H1 (cell line): ENCODE measurements at regions not wholly inside any gene's neighbourhood (a gene's known extent, or its start where the extent isn't known, plus 50 kb on each side); places are given as distances from the start of the nearest gene placed in this dataset.

Source experiments
- CTCF ChIA-PET: fragments of 300-600 bp; sonication (Branson Sonifier 250); formaldehyde crosslinking; loops from one replicate; lab custom pipeline; 2021; ENCODE audit not compliant: partially characterized antibody; lab: Charles Lee
- POLR2A ChIA-PET: fragments of 300-600 bp; sonication (Branson Sonifier 250); formaldehyde crosslinking; loops from one replicate; lab custom pipeline; 2021; ENCODE audit warnings: inconsistent platforms; ENCODE audit not compliant: partially characterized antibody; lab: Charles Lee
- DNase-seq, 2 experiments: peaks; one replicate each; pipeline versions ENCODE4 v3.0.0 to v3.0.0-alpha.2; 2010 to 2022; ENCODE audit warnings: low spot score in 2 of 2, low read depth in 1 of 2, mixed read lengths in 1 of 2
- FAIRE-seq: peaks from 2 replicates; lab custom pipeline; 2011; peaks lifted over from hg19 to GRCh38; lab: Jason Lieb, UNC
- H2AFZ ChIP-seq: 2 replicates; pipeline ENCODE4 v1.8.1; 2012; ENCODE audit warnings: low read length, inconsistent platforms
- H2AK5ac ChIP-seq: 2 replicates; pipeline ENCODE4 v1.6.1; 2013; ENCODE audit warnings: low read depth, low read length
- H2BK120ac ChIP-seq: replicated peaks from 2 replicates; pipeline ENCODE3; 2013; ENCODE audit warnings: low read depth, low read length, inconsistent platforms
- H2BK12ac ChIP-seq: 2 replicates; pipeline ENCODE4 v1.6.1; 2013; ENCODE audit warnings: low read depth, low read length
- H2BK15ac ChIP-seq: 2 replicates; pipeline ENCODE4 v1.6.1; 2013; ENCODE audit warnings: low read length
- H2BK20ac ChIP-seq: 2 replicates; pipeline ENCODE4 v1.6.1; 2013; ENCODE audit warnings: low read length
- H2BK5ac ChIP-seq: 2 replicates; pipeline ENCODE4 v1.6.1; 2013; ENCODE audit warnings: low read depth, low read length
- H3K14ac ChIP-seq: 2 replicates; pipeline ENCODE4 v1.6.1; 2013; ENCODE audit warnings: inconsistent platforms; ENCODE audit not compliant: insufficient read length
- H3K18ac ChIP-seq: 2 replicates; pipeline ENCODE4 v1.6.1; 2013; ENCODE audit warnings: low read length; ENCODE audit errors: extremely low read depth
- H3K23ac ChIP-seq: 2 replicates; pipeline ENCODE4 v1.6.1; 2013; ENCODE audit warnings: inconsistent platforms; ENCODE audit not compliant: insufficient read length
- H3K23me2 ChIP-seq: 2 replicates; pipeline ENCODE4 v1.6.1; 2013; ENCODE audit warnings: low read depth, low read length
- H3K27ac ChIP-seq: 2 replicates; pipeline ENCODE4 v1.6.1; 2011; ENCODE audit warnings: low read depth, low read length, inconsistent platforms
- H3K27me3 ChIP-seq, 4 experiments: replicated peaks in 1 of 4; 1 replicate in 1 of 4; 2 replicates in 3 of 4; pipeline versions ENCODE4 v1.6.1 to v1.8.1; 2011 to 2013; ENCODE audit warnings: low read length in 3 of 4, mild to moderate bottlenecking in 3 of 4, inconsistent platforms in 2 of 4, mixed read lengths in 2 of 4, moderate library complexity in 1 of 4; ENCODE audit not compliant: control insufficient read depth in 3 of 4, insufficient read depth in 3 of 4; ENCODE audit errors: extremely low read depth in 1 of 4
- H3K36me3 ChIP-seq, 4 experiments: 2 replicates each; pipeline versions ENCODE4 v1.6.1 to v1.8.1; 2011 to 2013; ENCODE audit warnings: mild to moderate bottlenecking in 4 of 4, low read length in 3 of 4, moderate library complexity in 2 of 4, control low read depth in 1 of 4, inconsistent platforms in 1 of 4; ENCODE audit not compliant: insufficient read depth in 4 of 4, control insufficient read depth in 2 of 4
- H3K4ac ChIP-seq: replicated peaks from 2 replicates; pipeline ENCODE3; 2013; ENCODE audit warnings: low read length, low read depth, mixed read lengths, inconsistent platforms; ENCODE audit not compliant: insufficient read length
- H3K4me1 ChIP-seq, 4 experiments: replicated peaks in 1 of 4; 1 replicate in 1 of 4; 2 replicates in 3 of 4; pipeline versions ENCODE4 v1.6.1 to v1.8.1; 2011 to 2013; ENCODE audit warnings: low read length in 3 of 4, inconsistent platforms in 2 of 4, mixed read lengths in 1 of 4; ENCODE audit not compliant: insufficient read depth in 4 of 4, control insufficient read depth in 3 of 4
- H3K4me2 ChIP-seq, 2 experiments: 2 replicates each; pipeline versions ENCODE4 v1.6.1 to v1.8.1; 2011 to 2013; ENCODE audit warnings: low read depth in 2 of 2, low read length in 2 of 2, control low read depth in 1 of 2, inconsistent platforms in 1 of 2, mild to moderate bottlenecking in 1 of 2; ENCODE audit not compliant: insufficient read depth in 1 of 2
- H3K4me3 ChIP-seq, 4 experiments: fragments of 200-600, 300-600 bp in 1 of 4; sonication (generic), shearing (Covaris generic), sonication (Bioruptor Twin) in 1 of 4; 2 replicates each; pipeline versions ENCODE4 v1.5.1 to v1.8.1; 2011 to 2016; ENCODE audit warnings: low read length in 4 of 4, low read depth in 3 of 4, control low read depth in 2 of 4, inconsistent platforms in 2 of 4, mild to moderate bottlenecking in 2 of 4, mixed read lengths in 1 of 4, moderate library complexity in 1 of 4; ENCODE audit not compliant: insufficient read depth in 2 of 4; ENCODE audit errors: extremely low read depth in 1 of 4
- H3K56ac ChIP-seq: replicated peaks from 2 replicates; pipeline ENCODE3; 2013; ENCODE audit warnings: low read depth, mild to moderate bottlenecking, mixed read lengths, low read length, inconsistent platforms; ENCODE audit not compliant: insufficient read length
- H3K79me1 ChIP-seq: 2 replicates; pipeline ENCODE4 v1.6.1; 2013; ENCODE audit warnings: low read depth, low read length, control low read depth
- H3K79me2 ChIP-seq, 2 experiments: 2 replicates each; pipeline versions ENCODE4 v1.6.1 to v1.8.1; 2012 to 2013; ENCODE audit warnings: low read length in 2 of 2, mild to moderate bottlenecking in 2 of 2, inconsistent platforms in 1 of 2; ENCODE audit not compliant: insufficient read depth in 2 of 2, control insufficient read depth in 1 of 2
- H3K9ac ChIP-seq, 4 experiments: replicated peaks in 1 of 4; 1 replicate in 1 of 4; 2 replicates in 3 of 4; pipeline versions ENCODE4 v1.6.1 to v1.8.1; 2011 to 2013; ENCODE audit warnings: low read depth in 3 of 4, low read length in 3 of 4, control low read depth in 2 of 4, mild to moderate bottlenecking in 2 of 4, moderate library complexity in 2 of 4, inconsistent platforms in 1 of 4; ENCODE audit errors: extremely low read depth in 1 of 4
- H3K9me3 ChIP-seq, 2 experiments: 2 replicates each; pipeline versions ENCODE4 v1.6.1 to v1.8.1; 2012 to 2013; ENCODE audit warnings: mild to moderate bottlenecking in 2 of 2, moderate library complexity in 2 of 2, control low read depth in 1 of 2, inconsistent platforms in 1 of 2, low read depth in 1 of 2, low read length in 1 of 2, mixed read lengths in 1 of 2; ENCODE audit not compliant: insufficient read depth in 2 of 2
- H4K20me1 ChIP-seq, 2 experiments: replicated peaks in 1 of 2; 2 replicates each; pipeline versions ENCODE3 to v1.8.1; 2011 to 2013; ENCODE audit warnings: inconsistent platforms in 2 of 2, low read length in 2 of 2, mild to moderate bottlenecking in 1 of 2; ENCODE audit not compliant: insufficient read depth in 2 of 2, control insufficient read depth in 1 of 2
- H4K5ac ChIP-seq: 2 replicates; pipeline ENCODE4 v1.6.1; 2013; ENCODE audit warnings: low read length, low read depth, mixed read lengths, inconsistent platforms; ENCODE audit not compliant: insufficient read length
- H4K8ac ChIP-seq: 2 replicates; pipeline ENCODE4 v1.8.0; 2013; ENCODE audit warnings: mild to moderate bottlenecking, moderate library complexity, low read length, inconsistent platforms; ENCODE audit not compliant: insufficient read depth; ENCODE audit errors: extremely low read depth
- H4K91ac ChIP-seq: replicated peaks from 2 replicates; pipeline ENCODE3; 2013; ENCODE audit warnings: low read length, mixed read lengths, inconsistent platforms; ENCODE audit not compliant: insufficient read length
- SIX5 ChIP-seq: IDR thresholded peaks from 2 replicates; pipeline ENCODE4 v1.6.1; 2011; ENCODE audit warnings: mild to moderate bottlenecking, low read depth, low read length
- WGBS, 2 experiments: shearing (Covaris generic) in 1 of 2; methylation state at CpG; one replicate each; pipeline versions ENCODE4 v1.1.6 to v1.1.7; 2013 to 2015; ENCODE audit warnings: low lambda C conversion rate in 2 of 2, mixed read lengths in 2 of 2, inconsistent platforms in 1 of 2, low coverage in 1 of 2, missing lambda C conversion rate in 1 of 2; ENCODE audit not compliant: insufficient replicate concordance in 2 of 2, insufficient coverage in 1 of 2, insufficient read length in 1 of 2; ENCODE audit errors: extremely low coverage in 1 of 2, missing lambda C conversion rate in 1 of 2; 5-methylcytosine and 5-hydroxymethylcytosine counted together

DNA sequence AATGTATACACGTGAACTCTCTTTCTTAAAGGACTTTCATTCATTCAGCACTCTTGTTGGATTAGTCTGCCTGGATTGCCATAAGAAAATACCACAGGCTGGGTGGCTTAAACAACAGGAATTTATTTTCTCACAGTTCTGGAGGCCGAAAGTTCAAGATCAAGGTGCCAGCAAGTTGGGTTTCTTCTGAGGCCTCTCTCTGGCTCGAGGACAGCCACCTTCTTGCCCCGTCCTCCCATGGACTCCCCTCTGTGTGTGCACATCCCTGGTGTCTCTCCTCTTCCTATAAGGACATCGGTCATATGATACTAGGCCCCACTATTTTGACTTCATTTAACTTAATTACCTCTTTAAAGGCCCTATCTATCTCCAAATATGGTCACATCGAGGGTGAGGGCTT lies 110.4 kb upstream of the BMPER start:
- Histone ChIP-seq H3K14ac (no peak overlapping the region), H3K79me2 (no peaks in the 10 kb centered on the region), H3K36me3 (no peaks in the 10 kb centered on the region; a peak in 1 of 8 replicates), H4K5ac (no peak overlapping the region), H3K56ac (no peak overlapping the region), H2AFZ (no peak overlapping the region), H3K18ac (no peak overlapping the region), H2BK20ac (no peak overlapping the region), H3K27me3 (no peaks in the 10 kb centered on the region), H3K4me3 (no peak overlapping the region), H4K8ac (no peak overlapping the region), H3K9ac (no peak overlapping the region), H3K23me2 (no peaks in the 10 kb centered on the region), H3K23ac (no peak overlapping the region), H3K9me3 (no peaks in the 10 kb centered on the region), H2BK5ac (no peak overlapping the region), H3K4me2 (no peak overlapping the region), H2BK15ac (no peak overlapping the region), H3K27ac (no peak overlapping the region), H3K4ac (no peak overlapping the region), H4K91ac (no peak overlapping the region), H3K4me1 (peaks cover 4 to 15% (median 11%) of the 10 kb centered on the region in 4 experiments; a peak in 4 of 7 replicates), H2AK5ac (no peak overlapping the region), H4K20me1 (no peaks in the 10 kb centered on the region), H3K79me1 (no peaks in the 10 kb centered on the region), H2BK12ac (no peak overlapping the region), H2BK120ac (no peak overlapping the region)
- FAIRE-seq, result no peak
- 87% methylated on average over 6 of the region's 6 CpGs; no CpG with 5 or more reads in 1 of the 2 experiments for WGBS, 2 experiments
- no peak for DNase-seq
- ChIA-PET POLR2A (interaction anchor here (0.8 kb wide), 1 partner anchor 18 kb away, joined by 3 read pairs; no protein-coding TSS in a partner anchor), CTCF (interaction anchor here (1.3 to 4.2 kb wide), 2 partner anchors 8 to 13 kb away, joined by 5 to 42 read pairs; no protein-coding TSS in a partner anchor)
- TF ChIP-seq SIX5, result no peak
